ENCODE measurements at regions not wholly inside any gene's neighbourhood (a gene's known extent, or its start where the extent isn't known, plus 50 kb on each side); places are given as distances from the start of the nearest gene placed in this dataset.

DNA sequence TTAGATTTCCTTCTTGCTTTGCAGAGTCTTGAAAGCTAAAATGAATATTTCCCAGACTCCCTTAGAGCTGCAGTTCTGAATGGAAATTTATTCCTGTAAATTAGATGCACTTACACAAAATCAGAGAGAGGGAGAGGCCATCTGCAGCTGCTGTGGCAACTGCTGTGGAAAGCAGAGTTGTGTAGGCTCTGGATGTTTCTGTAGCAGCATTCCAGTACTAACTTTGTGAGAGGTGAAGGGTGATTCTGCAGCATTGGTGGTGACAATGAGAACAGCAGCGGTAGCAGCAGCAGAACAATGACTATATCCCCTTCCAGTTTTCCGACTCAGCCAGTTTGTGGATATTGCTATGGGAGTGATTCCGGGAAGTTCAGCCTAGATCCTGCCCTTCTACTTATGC lies 433.0 kb upstream of the REG3G start:
- TF ChIP-seq POLR2A (IDR thresholded peaks at IDR 0.05) = no peak
- TF ChIP-seq, protein P1, sequence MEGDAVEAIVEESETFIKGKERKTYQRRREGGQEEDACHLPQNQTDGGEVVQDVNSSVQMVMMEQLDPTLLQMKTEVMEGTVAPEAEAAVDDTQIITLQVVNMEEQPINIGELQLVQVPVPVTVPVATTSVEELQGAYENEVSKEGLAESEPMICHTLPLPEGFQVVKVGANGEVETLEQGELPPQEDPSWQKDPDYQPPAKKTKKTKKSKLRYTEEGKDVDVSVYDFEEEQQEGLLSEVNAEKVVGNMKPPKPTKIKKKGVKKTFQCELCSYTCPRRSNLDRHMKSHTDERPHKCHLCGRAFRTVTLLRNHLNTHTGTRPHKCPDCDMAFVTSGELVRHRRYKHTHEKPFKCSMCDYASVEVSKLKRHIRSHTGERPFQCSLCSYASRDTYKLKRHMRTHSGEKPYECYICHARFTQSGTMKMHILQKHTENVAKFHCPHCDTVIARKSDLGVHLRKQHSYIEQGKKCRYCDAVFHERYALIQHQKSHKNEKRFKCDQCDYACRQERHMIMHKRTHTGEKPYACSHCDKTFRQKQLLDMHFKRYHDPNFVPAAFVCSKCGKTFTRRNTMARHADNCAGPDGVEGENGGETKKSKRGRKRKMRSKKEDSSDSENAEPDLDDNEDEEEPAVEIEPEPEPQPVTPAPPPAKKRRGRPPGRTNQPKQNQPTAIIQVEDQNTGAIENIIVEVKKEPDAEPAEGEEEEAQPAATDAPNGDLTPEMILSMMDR (IDR thresholded peaks at IDR 0.05) = no peak
